ENCODE measurements at regions not wholly inside any gene's neighbourhood (a gene's known extent, or its start where the extent isn't known, plus 50 kb on each side); places are given as distances from the start of the nearest gene placed in this dataset.
A peak's percentile ranks its signal among the peaks of the same experiment; 100 is the strongest.

DNA sequence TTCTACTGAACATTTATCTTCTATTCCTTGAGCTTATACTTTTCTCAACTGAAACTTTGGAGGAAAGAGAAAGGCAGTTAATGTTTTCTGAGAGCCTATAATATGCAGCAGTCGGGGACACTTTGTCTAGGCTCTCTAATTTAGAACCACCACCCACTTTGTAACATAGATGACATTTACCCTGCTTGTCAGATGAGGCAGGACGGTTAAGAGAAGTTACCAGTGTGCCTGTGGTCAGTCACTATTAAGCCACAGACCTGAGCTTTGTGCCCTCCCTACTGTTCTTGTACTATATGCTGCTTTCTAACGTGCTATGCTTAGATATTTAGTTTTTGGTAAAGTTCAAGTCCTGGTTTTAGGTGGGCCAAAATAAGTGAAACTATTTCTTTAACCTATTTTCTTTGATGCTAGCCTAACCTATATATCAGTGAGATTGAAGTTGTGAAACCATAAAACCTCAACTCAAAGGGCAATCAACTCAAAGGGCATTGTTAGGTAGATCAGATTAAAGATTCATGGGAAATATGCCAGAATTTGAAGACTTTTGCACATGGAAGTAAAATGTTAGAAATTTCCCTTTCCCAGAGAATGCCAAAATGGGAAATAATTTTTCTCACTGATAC lies 156.5 kb upstream of the AGR3 start:
- Histone ChIP-seq H3K36me3 (ENCODE audit: control insufficient read depth, insufficient read depth, low read length) (no peaks in the 10 kb centered on the region), H3K4me2 (ENCODE audit: extremely low read depth, insufficient read depth, low read length) (no peak overlapping the region), H3K9ac (ENCODE audit: insufficient read depth, low read length) (no peak overlapping the region), H3K4me1 (ENCODE audit: control insufficient read depth, extremely low read depth, insufficient read depth, low read length) (peaks cover 5% of the 10 kb centered on the region), H2AFZ (ENCODE audit: low read length) (no peak overlapping the region), H3K79me2 (ENCODE audit: control insufficient read depth, insufficient read depth, low read length) (no peaks in the 10 kb centered on the region), H3K9me3 (ENCODE audit: control insufficient read depth, insufficient read depth, low read depth, low read length) (no peaks in the 10 kb centered on the region), H4K20me1 (ENCODE audit: control insufficient read depth, extremely low read depth, insufficient read depth, low read length) (no peaks in the 10 kb centered on the region), H3K27me3 (ENCODE audit: control insufficient read depth, insufficient read depth, low read length) (no peaks in the 10 kb centered on the region), H3K4me3 (replicated peaks in 1 of 4; ENCODE audit: control extremely low read depth in 1 of 4, insufficient read depth in 1 of 4, low read depth in 3 of 4, low read length in 4 of 4) (no peak overlapping the region), H3K27ac (ENCODE audit: insufficient read depth, low read length) (no peak overlapping the region)
- no peak for TF ChIP-seq EZH2 (IDR thresholded peaks at IDR 0.05; ENCODE audit: low read length, missing control alignments)
- TF ChIP-seq, protein P1, sequence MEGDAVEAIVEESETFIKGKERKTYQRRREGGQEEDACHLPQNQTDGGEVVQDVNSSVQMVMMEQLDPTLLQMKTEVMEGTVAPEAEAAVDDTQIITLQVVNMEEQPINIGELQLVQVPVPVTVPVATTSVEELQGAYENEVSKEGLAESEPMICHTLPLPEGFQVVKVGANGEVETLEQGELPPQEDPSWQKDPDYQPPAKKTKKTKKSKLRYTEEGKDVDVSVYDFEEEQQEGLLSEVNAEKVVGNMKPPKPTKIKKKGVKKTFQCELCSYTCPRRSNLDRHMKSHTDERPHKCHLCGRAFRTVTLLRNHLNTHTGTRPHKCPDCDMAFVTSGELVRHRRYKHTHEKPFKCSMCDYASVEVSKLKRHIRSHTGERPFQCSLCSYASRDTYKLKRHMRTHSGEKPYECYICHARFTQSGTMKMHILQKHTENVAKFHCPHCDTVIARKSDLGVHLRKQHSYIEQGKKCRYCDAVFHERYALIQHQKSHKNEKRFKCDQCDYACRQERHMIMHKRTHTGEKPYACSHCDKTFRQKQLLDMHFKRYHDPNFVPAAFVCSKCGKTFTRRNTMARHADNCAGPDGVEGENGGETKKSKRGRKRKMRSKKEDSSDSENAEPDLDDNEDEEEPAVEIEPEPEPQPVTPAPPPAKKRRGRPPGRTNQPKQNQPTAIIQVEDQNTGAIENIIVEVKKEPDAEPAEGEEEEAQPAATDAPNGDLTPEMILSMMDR (conservative IDR thresholded peaks at IDR 0.05 in 1 of 2, IDR thresholded peaks at IDR 0.05 in 1 of 2; ENCODE audit: low read depth in 1 of 2, low read length in 2 of 2), result no peak
- DNase-seq (ENCODE audit: low read depth in 2 of 2), result no peak

DNA sequence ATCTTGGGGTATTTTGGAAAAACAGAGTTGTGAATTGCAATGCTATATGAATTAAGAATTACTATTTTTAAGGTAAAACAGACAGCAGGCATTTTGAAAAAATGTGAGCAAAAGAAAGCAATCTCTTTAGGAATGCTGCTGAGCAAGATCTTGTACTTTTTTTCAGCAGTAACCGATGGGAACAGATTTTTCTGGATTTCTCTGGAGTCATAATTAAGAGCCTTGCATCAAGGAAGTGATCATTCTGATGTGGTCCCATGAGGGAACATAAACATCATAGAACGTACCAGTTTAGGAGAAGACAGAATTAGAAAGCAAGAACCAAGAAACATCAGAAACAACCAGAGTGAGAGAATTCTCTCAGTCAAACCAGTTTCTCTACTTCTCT lies 157.0 kb upstream of the AGR3 start:
- H3K79me2 ChIP-seq (ENCODE audit: control insufficient read depth, insufficient read depth, low read length), result no peaks in the 10 kb centered on the region
- no peaks in the 10 kb centered on the region for H3K9me3 ChIP-seq (ENCODE audit: control insufficient read depth, insufficient read depth, low read depth, low read length)
- TF ChIP-seq, protein P1 (conservative IDR thresholded peaks at IDR 0.05 in 1 of 2, IDR thresholded peaks at IDR 0.05 in 1 of 2; ENCODE audit: low read depth in 1 of 2, low read length in 2 of 2), result no peak
- TF ChIP-seq EZH2 (IDR thresholded peaks at IDR 0.05; ENCODE audit: low read length, missing control alignments), result no peak
- H3K27me3 ChIP-seq (ENCODE audit: control insufficient read depth, insufficient read depth, low read length), result no peaks in the 10 kb centered on the region
- H2AFZ ChIP-seq (ENCODE audit: low read length), result no peak overlapping the region
- no peaks in the 10 kb centered on the region for H4K20me1 ChIP-seq (ENCODE audit: control insufficient read depth, extremely low read depth, insufficient read depth, low read length)
- H3K27ac ChIP-seq (ENCODE audit: insufficient read depth, low read length), result no peak overlapping the region
- no peaks in the 10 kb centered on the region for H3K36me3 ChIP-seq (ENCODE audit: control insufficient read depth, insufficient read depth, low read length)
- peak in 1 of 2 donors; percentile 15 for DNase-seq (ENCODE audit: low read depth in 2 of 2)
- no peak overlapping the region for H3K9ac ChIP-seq (ENCODE audit: insufficient read depth, low read length)
- H3K4me1 ChIP-seq (ENCODE audit: control insufficient read depth, extremely low read depth, insufficient read depth, low read length), result peaks cover 5% of the 10 kb centered on the region
- H3K4me2 ChIP-seq (ENCODE audit: extremely low read depth, insufficient read depth, low read length), result no peak overlapping the region
- H3K4me3 ChIP-seq (replicated peaks in 1 of 4; ENCODE audit: control extremely low read depth in 1 of 4, insufficient read depth in 1 of 4, low read depth in 3 of 4, low read length in 4 of 4), result no peak overlapping the region

DNA sequence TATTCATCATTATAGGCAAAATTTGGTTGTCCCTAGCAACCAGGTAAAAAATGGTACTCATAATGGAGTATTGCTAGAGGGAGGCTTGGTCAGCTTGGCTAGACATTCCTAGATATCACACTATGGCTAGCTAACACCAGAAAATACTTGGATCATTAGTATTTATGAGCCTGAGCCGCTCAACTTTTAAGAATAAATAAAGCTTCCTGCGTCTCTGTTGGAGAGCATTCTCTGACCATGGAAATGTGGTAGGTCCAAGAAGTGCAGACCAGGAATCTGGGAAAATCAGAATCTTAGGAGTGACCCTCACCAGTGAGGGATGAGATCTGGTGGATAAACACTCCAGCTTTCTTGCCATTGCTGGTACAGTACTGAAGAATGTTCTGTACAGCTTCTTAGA lies 157.6 kb upstream of the AGR3 start:
- H3K27me3 ChIP-seq (ENCODE audit: control insufficient read depth, insufficient read depth, low read length), result no peaks in the 10 kb centered on the region
- no peak overlapping the region for H3K4me3 ChIP-seq (replicated peaks in 1 of 4; ENCODE audit: control extremely low read depth in 1 of 4, insufficient read depth in 1 of 4, low read depth in 3 of 4, low read length in 4 of 4)
- TF ChIP-seq, protein P1 (conservative IDR thresholded peaks at IDR 0.05 in 1 of 2, IDR thresholded peaks at IDR 0.05 in 1 of 2; ENCODE audit: low read depth in 1 of 2, low read length in 2 of 2), result no peak
- TF ChIP-seq EZH2 (IDR thresholded peaks at IDR 0.05; ENCODE audit: low read length, missing control alignments), result no peak
- no peak for DNase-seq (ENCODE audit: low read depth in 2 of 2)
- H4K20me1 ChIP-seq (ENCODE audit: control insufficient read depth, extremely low read depth, insufficient read depth, low read length), result no peaks in the 10 kb centered on the region
- H3K4me2 ChIP-seq (ENCODE audit: extremely low read depth, insufficient read depth, low read length), result no peak overlapping the region
- H3K9ac ChIP-seq (ENCODE audit: insufficient read depth, low read length), result no peak overlapping the region
- no peak overlapping the region for H3K27ac ChIP-seq (ENCODE audit: insufficient read depth, low read length)
- H3K4me1 ChIP-seq (ENCODE audit: control insufficient read depth, extremely low read depth, insufficient read depth, low read length), result peaks cover 5% of the 10 kb centered on the region
- H3K36me3 ChIP-seq (ENCODE audit: control insufficient read depth, insufficient read depth, low read length), result no peaks in the 10 kb centered on the region
- H3K79me2 ChIP-seq (ENCODE audit: control insufficient read depth, insufficient read depth, low read length), result no peaks in the 10 kb centered on the region
- H2AFZ ChIP-seq (ENCODE audit: low read length), result no peak overlapping the region
- H3K9me3 ChIP-seq (ENCODE audit: control insufficient read depth, insufficient read depth, low read depth, low read length), result no peaks in the 10 kb centered on the region

Measured in fibroblast of lung (primary cell).